ENCODE measurements at regions not wholly inside any gene's neighbourhood (a gene's known extent, or its start where the extent isn't known, plus 50 kb on each side); places are given as distances from the start of the nearest gene placed in this dataset.

DNA sequence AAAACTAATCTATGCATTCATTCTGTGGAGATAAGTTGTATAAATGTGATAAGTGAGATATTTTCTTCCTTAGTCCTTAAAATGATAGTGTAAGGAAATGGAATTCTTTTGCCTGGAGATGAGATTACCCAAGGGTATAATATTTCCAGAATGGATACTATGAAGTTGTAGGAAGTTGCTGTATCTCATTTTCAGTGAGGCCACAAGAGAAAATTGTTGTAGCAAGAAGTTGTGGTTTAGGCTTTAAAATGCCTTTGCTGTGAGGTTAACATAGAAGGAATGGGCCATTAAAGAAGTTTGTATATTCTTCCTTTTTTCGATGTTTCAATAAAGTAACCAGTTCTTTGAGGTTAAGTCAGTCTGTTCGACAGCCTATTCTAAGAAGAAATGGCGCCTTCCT lies 50.7 kb upstream of the LIN7C start:
- no peaks in the 10 kb centered on the region for H3K36me3 ChIP-seq (ENCODE audit: insufficient read depth, low read length)
- H3K4me1 ChIP-seq (ENCODE audit: insufficient read depth, low read length, poor library complexity, severe bottlenecking): no peaks in the 10 kb centered on the region
- no peaks in the 10 kb centered on the region for H3K79me2 ChIP-seq (ENCODE audit: insufficient read depth, low read length)
- no peaks in the 10 kb centered on the region for H4K20me1 ChIP-seq (ENCODE audit: insufficient read depth, low read length, poor library complexity, severe bottlenecking)
- no peaks in the 10 kb centered on the region for H3K9me2 ChIP-seq (replicated peaks; ENCODE audit: low read depth, low read length)
- TF ChIP-seq EZH2phosphoT487 (IDR thresholded peaks at IDR 0.05; ENCODE audit: borderline replicate concordance): no peak
- TF ChIP-seq, protein P1, sequence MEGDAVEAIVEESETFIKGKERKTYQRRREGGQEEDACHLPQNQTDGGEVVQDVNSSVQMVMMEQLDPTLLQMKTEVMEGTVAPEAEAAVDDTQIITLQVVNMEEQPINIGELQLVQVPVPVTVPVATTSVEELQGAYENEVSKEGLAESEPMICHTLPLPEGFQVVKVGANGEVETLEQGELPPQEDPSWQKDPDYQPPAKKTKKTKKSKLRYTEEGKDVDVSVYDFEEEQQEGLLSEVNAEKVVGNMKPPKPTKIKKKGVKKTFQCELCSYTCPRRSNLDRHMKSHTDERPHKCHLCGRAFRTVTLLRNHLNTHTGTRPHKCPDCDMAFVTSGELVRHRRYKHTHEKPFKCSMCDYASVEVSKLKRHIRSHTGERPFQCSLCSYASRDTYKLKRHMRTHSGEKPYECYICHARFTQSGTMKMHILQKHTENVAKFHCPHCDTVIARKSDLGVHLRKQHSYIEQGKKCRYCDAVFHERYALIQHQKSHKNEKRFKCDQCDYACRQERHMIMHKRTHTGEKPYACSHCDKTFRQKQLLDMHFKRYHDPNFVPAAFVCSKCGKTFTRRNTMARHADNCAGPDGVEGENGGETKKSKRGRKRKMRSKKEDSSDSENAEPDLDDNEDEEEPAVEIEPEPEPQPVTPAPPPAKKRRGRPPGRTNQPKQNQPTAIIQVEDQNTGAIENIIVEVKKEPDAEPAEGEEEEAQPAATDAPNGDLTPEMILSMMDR (conservative IDR thresholded peaks at IDR 0.05; ENCODE audit: low read length): no peak
- no peak overlapping the region for H3K4me2 ChIP-seq (ENCODE audit: low read depth, low read length, poor library complexity, severe bottlenecking)
- no peak overlapping the region for H2AFZ ChIP-seq (ENCODE audit: low read length)
- H3F3A ChIP-seq (ENCODE audit: low read depth): no peaks in the 10 kb centered on the region
- no peak overlapping the region for H3K9ac ChIP-seq (ENCODE audit: low read depth, low read length, poor library complexity, severe bottlenecking)
- H3K27me3 ChIP-seq (ENCODE audit: insufficient read depth, low read length, poor library complexity, severe bottlenecking): no peaks in the 10 kb centered on the region
- H3K9me3 ChIP-seq (ENCODE audit: insufficient read depth, low read depth, low read length): no peaks in the 10 kb centered on the region
- no peak overlapping the region for H3K4me3 ChIP-seq (ENCODE audit: low read length, poor library complexity, severe bottlenecking)

Data from Loucy (cell line).